ENCODE measurements at regions not wholly inside any gene's neighbourhood (a gene's known extent, or its start where the extent isn't known, plus 50 kb on each side); places are given as distances from the start of the nearest gene placed in this dataset.
"Not testable (repeated sequence)": the region's sequence is repeated elsewhere in the genome, so short reads cannot be mapped to it uniquely, and the experiment has no call there.

DNA sequence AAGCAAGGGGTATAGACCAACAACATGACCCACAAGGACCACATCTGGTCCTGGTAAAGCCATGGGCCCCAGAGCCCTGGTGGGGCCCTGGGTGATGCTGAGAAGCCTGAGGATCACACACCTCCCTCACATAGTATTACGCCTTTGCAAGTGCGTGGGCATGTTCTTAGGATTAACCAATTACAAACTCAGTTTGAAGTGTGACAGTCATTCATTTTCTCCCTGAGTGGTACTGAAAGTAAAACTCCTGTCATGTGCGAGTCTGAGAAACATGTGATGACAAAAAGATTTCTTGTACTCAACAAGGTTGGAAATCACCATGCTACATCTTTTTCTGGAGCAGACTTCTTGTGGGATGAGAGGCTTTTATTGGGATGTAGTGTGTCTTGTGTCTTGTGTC, 315.3 kb upstream of the DUSP10 start:
- DNase-seq: no peak

- DNase-seq: no peak
Observed at GRCh38 chr1:222054416-222054815, 312.5 kb upstream of the DUSP10 start.

GRCh38 chr1:222053790-222054294, 312.0 kb upstream of the DUSP10 start:
- no peak for DNase-seq

- DNase-seq: not testable (repeated sequence)
Observed at GRCh38 chr1:222051311-222051710, 309.4 kb upstream of the DUSP10 start.

DNA sequence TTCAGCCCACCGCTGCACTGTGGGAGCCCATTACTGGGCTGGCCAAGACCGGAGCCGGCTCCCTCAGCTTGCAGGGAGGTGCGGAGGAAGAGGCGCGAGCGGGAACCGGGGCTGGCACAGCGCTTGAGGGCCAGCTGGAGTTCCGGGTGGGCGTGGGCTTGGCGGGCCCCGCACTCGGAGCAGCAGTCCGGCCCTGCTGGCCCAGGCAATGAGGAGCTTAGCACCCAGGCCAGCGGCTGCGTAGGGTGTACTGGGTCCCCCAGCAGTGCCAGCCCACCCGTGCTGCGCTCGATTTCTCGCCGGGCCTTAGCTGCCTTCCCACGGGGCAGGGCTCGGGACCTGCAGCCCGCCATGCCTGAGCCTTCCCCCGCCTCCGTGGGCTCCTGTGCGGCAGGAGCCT, 307.8 kb upstream of the DUSP10 start:
- not testable (repeated sequence) for DNase-seq

DNA sequence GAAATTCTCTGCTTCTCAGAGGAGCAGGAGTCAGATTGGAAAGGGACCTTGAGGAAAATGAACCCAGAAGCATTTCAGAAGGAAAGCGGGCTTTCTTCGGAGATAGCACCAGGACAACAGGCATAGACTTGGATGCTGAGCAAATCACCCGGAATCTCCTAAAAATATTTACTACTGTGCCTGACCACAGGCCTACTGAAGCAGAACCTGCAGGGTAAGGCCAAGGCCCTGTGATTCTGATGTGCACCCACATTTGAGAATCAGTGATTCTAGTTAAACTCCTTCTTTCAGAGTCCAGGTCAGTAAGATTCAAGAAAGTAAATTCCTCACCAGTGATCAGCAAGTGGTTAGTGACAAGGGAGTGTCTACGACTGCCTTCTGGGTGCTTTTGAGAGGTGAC, 307.3 kb upstream of the DUSP10 start:
- no peak for DNase-seq

- DNase-seq: no peak
Observed at GRCh38 chr1:222048094-222048595, 306.3 kb upstream of the DUSP10 start.

DNA sequence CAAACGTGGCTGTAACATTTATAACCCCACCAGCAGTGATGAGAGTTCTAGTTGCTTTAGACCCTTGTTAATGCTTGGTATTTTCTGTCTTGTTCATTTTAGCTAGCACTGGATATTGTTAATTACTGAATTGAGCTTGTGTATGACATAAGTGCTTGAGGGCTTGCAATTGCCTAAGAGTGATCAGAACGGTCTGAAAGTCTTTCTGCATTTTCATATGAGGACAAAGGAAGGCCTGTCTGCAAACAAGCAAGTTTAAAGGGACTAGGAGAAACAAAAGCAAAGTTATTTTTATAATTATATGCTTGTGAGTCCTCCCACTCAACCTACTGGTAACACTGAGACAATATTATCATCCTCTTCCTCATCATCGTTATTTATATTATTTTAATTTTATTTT, 305.5 kb upstream of the DUSP10 start:
- no peak for DNase-seq

- no peak for DNase-seq
Observed at GRCh38 chr1:222046684-222047263, 304.9 kb upstream of the DUSP10 start.

GRCh38 chr1:222045786-222046185, 303.9 kb upstream of the DUSP10 start:
- no peak for DNase-seq

DNA sequence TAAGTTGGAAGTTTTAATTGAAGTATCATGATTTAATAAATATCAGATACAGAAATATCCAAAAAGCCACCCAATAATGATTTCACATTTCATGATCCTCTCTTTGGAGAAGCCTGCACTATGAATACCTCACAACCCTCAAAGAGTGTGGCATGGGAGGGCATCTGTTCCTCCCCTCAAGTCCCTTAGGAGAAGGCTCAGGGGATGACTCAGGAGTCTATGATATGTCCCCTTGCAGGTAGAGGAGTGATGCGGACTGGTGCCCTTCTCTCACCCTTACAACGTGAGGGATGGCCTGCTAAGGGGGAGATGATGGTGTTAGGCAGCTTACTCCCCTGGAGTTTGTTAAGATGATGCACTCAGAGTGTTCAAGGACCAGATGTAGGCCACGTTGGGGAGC, 303.3 kb upstream of the DUSP10 start:
- no peak for DNase-seq

DNA sequence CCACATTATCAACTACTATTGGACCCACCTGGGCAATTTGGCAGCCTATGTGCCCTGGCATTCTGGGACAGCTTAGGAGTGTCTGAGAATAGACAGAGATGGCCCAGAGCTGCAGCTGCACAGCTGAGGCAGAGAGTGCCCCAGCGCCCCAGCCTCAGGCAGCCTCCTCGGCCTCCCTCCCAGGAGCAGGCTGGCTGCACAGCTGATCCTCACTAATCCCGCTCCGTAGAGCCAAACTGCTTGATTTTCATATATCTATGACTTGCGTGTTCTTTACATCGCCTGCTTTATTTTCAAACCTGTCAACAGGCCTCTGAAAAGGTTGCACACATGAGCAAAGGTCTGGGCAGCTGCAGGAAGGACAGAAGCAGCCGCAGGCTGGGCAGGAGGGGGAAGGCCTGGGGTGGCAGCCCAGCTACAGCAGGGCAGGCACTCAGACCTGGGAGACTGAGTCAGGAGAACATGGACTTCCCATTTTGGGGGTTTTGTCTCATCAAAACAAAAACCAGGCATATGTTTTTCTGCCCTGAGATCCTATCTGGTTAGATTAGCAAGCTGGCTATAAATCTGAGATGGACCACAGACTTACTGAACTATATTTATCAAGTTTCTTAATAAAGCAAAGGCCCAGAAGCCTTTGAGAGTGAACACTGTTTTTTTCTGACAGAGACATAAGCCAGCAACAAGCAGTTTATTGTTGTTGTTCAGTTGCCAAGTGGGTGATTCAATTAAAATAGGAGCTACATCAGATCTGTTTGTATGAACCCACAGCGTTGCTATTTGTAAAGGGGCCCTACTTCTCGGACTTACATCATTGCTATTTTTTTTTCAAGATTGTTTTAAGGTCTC, 301.8 kb upstream of the DUSP10 start:
- DNase-seq: no peak

GRCh38 chr1:222042120-222042519, 300.2 kb upstream of the DUSP10 start:
- no peak for DNase-seq

DNA sequence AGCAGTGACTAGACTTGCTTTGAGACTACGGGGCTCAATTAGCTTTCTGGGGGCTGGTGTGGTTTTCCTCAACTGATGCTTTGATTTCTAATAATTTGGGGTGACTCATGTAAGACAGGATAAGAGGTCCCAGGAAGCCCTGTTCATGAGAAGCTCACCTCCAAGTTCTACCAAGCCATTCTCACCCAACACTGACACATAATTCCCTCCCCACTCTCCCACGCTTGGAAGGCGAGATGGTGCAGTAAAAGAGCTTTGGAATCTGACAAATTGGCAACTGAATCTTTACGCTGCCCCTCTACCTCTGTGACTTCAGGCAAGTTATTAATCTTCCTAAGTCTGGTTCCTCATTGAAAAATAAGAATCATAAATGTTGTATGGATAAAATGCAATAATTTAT, 299.1 kb upstream of the DUSP10 start:
- DNase-seq: no peak

- DNase-seq: no peak
Observed at GRCh38 chr1:222040121-222040805, 298.4 kb upstream of the DUSP10 start.

GRCh38 chr1:222038971-222039370, 297.1 kb upstream of the DUSP10 start:
- no peak for DNase-seq

DNA sequence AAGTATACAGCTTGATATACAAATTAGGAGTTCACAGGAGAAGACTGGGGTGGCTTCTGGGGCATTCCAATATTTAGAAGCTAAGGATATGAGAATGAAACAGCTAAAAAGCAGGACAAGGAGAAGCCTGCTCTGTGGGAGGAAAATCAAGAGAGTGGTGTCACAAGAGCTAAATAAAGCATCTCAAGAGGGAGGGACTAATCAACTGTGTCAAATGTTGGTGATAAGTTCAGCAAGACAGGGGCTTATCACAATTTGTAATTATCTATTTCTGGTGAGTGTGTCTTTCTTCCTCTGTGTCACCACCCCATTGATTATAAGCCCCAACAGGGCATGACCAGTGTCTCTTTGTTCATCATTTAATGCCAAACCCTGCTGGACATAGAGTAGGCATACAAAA, 295.8 kb upstream of the DUSP10 start:
- no peak for DNase-seq

DNA sequence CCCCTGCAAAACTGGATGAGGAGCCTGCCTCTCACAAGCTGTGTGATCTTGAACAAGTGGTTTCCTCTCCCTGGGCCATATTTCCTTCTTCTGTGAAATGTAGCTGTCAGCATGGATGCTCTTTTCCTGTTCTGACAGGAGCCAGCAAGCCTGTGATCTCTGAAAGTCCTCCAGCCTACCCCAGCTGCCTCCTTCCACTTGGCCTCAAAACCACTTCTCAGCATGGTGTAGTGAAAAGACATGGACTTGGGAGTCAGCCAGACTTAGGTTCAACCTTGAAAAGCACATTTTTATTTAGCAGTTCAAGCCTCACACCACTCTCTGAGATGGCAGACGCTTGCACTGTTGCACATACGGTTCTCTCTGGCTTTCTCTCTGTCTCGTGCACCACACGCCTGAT, 292.9 kb upstream of the DUSP10 start:
- DNase-seq: no peak

DNA sequence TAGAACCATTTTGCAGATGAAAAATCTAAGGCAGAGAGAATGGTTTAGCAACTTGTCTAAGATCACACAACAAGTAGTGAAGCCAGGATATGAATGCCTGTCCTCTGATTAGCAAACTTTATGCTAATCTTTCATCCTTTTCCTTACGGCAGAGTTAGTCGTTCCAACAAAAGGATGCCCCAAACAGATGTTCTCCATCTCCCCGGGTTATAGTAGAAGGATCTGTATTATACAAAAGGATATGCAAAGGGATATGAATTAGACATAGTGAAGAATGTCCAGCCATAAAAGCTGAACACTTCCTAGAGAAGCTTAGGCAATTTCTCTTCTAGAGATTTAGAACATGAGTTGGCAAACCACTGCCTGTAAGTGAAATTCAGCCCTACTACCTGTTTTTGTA, 291.6 kb upstream of the DUSP10 start:
- no peak for DNase-seq

GRCh38 chr1:222031318-222031717, 289.4 kb upstream of the DUSP10 start:
- no peak for DNase-seq

- no peak for DNase-seq
Observed at GRCh38 chr1:222028676-222029075, 286.8 kb upstream of the DUSP10 start.

DNA sequence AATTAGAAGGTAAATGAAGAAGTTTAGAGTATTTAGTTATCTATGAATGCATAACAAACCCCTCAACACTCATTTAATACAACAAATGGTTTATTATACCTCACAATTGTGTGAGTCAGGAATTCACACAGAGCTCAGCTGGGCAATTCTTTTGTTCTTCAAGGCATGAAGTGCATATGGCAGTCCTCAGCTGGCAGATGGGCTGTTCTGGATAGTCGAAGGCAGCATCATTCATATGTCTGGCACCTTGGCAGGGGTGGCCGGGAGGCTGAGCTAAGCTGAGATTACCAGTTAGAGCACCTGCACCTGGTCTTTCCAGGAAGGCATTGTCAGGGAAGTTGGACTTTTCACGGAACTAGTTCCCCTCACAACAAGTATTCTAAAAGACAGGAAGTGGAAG, 286.2 kb upstream of the DUSP10 start:
- no peak for DNase-seq

DNA sequence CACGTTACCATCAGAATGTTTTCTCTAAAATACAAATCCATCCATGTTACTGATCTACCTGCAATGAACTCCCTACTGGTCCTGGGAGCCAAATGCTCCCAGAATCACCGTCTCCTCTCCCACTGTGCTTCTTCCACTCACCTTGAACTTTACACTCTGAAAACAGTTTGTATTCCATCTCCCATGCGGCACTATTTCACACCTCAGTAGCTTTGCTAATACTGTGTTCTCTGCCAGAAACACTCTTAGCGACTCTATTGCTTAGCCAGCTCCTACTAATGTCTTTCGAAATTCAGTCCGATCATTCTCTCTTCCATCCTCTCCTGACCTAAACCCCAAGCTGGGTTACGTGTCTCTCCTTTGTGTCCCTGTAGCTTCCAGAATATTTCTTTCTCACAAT, 284.4 kb upstream of the DUSP10 start:
- no peak for DNase-seq

GRCh38 chr1:222023025-222023424, 281.1 kb upstream of the DUSP10 start:
- no peak for DNase-seq

All from NCI-H1105 (cell line).